Posterior cingulate gyrus (tissue), 11 donors: ENCODE measurements at regions not wholly inside any gene's neighbourhood (a gene's known extent, or its start where the extent isn't known, plus 50 kb on each side); places are given as distances from the start of the nearest gene placed in this dataset.
"Not testable (repeated sequence)": the region's sequence is repeated elsewhere in the genome, so short reads cannot be mapped to it uniquely, and the experiment has no call there.

Experiments used
- DNase-seq, 10 donors: peaks; one replicate each; pipeline versions ENCODE4 v3.0.0 to v3.0.0-alpha.2; 2020 to 2021; ENCODE audit warnings: mixed read lengths in 3 of 10
- intact Hi-C: fragments of 100-400 bp; cut with DNase I; formaldehyde crosslinking; loops from one replicate; pipeline ENCODE4 v1.15.1; 2023

DNA sequence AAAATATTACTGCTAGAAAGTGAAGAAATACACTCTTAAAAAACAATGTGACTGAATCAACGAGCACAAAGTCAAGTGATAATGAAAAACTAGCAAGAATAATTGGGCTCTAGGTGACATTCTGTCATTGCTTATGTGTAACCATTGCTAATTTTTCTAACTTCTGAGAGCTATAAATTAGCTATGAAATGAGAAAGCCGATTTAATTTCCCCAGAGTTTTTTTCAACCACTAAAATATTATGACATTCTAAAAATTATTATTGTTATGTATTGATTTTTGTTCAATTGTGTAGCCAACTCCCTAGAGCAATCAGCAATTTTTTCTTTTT lies 458.6 kb upstream of the ATXN8OS start:
- intact Hi-C loops = no loop called here
- DNase-seq = no peak

DNA sequence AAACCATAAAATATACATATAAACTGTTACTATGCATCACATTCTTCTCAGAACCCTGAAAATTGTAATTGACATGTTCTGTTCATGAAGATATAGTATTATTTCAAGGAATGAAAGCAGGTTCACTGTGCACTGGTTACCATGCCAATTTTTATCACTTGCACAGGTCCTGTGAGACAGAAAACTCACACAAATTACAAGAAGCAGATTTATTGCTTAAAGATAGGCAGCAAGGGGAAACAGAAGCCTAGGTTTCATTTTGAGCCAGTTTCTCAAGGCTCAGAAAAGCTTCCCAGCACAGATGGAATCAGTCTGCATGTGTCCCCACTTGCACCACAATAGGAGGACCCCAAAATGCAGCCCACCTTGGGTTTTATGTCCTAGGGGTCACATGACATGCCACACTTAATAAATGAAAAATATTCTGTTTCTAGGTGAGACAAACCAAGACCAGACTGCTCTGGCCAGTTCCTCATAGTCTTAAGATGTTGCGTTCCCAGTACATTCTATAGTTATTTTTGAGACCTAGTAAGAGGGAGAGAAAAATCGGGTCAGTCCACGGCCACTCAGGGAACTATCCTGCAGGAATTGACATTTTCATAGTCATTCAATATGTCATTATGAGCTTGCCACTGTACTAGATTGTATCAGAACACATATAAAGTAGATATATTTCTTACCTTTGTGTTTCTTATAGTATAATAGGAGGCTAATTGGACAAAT lies 459.1 kb upstream of the ATXN8OS start:
- no peak for DNase-seq
- intact Hi-C loops = no loop called here

DNA sequence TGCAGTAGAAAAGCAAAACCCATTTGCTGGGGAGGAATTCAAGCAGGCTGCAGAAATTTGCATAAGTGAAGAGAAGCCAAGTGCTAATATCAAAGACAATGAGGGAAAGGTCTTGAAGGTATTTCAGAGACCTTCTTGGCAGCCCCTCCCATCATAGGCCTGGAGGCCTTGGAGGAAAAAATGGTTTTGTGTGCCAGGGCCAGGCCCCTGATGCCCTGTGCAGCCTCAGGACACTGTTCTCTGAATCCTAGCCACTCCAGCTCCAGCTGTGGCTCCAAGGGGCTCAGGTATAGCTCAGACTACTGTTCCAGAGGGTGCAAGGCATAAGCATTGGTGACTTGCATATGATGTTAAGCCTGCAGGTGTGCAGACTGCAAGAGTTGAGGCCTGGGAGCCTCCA lies 463.2 kb upstream of the ATXN8OS start:
- intact Hi-C loops = no loop called here
- DNase-seq = no peak

DNA sequence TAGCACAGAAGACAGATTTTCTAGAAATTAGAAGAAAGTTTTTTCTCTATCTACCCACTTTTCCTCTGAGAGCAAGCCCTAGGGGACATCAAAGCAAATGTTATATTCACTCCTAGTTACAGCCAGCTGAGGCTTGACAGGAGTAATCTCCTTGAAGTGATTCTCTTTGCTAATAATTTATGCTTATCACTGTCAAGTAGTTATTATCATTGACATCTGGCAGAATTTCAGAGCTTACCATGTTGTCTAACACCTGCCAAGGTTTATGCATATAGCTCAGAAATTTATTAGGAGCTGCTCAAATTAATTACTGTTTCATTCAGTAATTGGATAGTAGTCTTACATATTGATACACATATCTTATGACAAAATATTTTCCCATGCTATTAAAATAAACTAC lies 465.9 kb upstream of the ATXN8OS start:
- intact Hi-C loops = no loop called here
- DNase-seq = no peak

DNA sequence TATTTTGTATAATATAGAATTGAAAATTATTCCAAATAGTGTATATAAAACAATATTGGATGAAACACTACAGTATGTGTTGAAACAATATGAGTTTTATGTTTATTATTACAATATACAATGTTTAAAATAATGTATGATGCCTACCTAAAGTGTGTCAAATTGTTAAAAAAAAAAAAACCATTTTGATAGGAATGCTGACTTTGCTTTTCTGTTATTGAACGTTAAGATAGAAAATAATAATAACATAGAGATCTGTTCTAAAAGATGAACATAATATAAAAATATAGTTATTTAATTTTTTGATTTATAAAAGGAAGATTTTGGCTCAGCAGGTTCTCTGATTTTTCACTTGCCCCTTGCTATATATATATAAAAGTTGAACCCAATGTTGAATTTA lies 474.6 kb upstream of the ATXN8OS start:
- intact Hi-C loops = no loop called here

DNA sequence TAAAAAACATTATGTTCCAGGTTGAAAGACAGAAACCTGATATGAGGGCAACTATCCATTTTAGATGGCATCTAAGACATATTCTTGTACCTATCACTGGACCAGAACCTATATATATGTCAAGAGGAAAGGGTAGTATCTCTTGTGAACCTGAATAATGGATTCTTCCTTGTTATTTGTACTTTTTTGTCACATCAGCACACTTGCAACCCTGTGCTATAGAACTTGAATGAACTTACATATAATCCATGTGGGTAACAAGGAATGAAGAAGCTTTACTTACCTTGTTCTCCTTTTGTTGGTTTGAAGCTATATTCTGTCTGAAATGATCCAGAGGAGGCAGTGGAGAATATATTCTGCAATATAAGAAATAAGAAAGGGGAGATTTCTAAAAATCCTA lies 483.7 kb upstream of the ATXN8OS start:
- intact Hi-C loops = no loop called here
- no peak for DNase-seq

More for the DNA sequence above, 474.6 kb upstream of the ATXN8OS start:
- no peak for DNase-seq

DNA sequence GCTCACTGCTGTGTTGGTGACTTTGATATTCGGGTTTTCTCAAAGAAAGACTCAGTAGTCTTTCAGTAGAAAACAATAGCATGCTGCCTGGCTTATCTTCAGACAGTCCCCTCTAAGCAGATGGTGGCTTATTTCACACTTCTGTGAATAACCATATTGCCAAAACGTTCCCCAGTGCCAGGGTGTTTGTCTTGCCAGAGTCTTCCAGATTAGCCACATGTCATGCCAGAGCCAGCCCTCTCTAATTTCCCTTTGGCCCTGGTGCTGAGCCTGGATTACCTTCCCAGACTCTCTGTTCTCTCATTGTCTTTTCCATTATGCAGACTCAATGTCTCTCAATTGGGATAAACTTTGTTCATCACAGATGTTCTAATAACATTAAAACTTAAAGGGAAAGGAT lies 488.0 kb upstream of the ATXN8OS start:
- DNase-seq = no peak

DNA sequence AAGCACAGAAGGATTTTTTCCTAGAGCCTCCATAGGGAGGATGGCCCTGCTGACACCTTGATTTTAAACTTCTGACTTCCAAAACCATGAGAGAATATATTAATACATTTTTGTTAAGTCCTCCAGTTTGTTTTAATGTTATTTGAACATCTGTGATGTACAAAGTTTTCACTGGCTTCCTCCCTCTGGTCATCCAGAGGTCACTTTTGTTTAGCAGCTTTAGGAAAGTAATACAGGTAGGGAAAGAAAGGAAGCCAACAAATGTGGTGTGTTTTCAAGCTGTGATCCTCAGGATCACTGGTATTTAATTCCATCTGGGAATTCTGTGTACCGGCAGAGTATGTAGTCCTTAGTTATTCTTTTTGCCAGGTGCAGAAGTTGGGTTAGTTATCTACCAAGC lies 488.8 kb upstream of the ATXN8OS start:
- no peak for DNase-seq
- intact Hi-C loops = no loop called here

More for the DNA sequence above, 488.0 kb upstream of the ATXN8OS start:
- intact Hi-C loops = no loop called here

DNA sequence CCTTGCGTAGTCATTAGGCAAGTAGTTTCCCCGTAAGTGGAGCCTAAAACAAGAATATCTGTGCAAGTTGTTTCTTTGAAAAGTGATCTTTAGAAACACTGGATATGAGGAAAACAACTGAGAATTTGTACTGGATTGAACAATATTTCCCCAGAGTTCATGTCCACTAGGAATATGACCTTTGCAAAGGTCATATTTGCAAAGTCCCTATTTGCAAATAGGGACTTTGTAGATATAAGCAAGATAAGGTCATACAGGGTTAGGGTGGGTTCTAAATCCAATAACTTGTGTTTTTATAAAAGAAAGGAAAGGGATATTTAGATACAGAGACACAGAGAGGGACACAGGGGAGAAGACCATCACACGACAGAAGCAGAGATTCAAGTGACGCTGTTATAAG lies 489.2 kb upstream of the ATXN8OS start:
- no peak for DNase-seq
- intact Hi-C loops = no loop called here

DNA sequence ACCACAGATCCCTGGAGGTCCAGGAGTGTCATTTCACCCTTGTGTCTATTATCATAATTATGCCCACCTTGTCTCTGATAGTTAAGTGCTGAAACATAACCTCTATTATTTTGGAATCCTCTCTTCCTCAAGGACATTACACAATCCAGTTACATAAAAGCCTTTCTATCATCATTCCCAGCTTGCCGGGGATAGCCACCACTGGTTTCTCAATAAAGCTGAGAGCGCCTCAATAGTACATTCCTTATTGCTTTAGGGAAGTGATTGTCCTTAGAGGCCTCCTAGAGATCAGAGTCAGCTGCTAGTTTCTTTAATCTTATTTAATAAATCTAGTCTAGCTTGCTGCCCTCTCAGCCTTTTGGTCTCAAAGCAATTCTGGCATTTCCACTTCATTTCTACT lies 490.0 kb upstream of the ATXN8OS start:
- DNase-seq = no peak
- intact Hi-C loops = no loop called here

DNA sequence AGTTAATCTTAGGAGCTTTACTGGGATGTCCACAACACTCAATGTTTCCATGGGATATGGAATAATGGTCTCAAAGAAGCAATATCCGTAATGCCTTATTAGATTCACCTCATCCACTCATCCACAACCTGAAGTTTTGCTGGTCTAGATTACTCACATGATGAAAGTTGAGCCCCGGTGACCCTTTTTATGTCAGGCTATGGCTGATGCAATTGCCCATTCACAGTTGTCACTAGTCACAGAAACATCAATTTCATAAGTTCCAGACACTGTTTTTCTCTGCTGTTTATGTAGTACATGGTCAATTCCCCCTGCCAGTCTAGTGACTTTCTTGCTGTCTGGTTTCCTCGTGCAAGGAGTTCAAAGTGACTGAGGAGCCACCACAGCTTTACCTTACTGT lies 491.2 kb upstream of the ATXN8OS start:
- intact Hi-C loops = no loop called here
- no peak for DNase-seq

DNA sequence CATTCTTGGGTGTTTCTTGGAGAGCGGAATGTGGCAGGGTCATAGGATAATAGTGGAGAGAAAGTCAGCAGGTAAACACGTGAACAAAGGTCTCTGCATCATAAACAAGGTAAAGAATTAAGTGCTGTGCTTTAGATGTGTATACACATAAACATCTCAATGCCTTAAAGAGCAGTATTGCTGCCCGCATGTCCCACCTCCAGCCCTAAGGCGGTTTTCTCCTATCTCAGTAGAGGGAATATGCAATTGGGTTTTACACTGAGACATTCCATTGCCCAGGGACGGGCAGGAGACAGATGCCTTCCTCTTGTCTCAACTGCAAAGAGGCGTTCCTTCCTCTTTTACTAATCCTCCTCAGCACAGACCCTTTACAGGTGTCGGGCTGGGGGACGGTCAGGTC lies 492.6 kb upstream of the ATXN8OS start:
- intact Hi-C loops, DNase-seq: not testable (repeated sequence)

DNA sequence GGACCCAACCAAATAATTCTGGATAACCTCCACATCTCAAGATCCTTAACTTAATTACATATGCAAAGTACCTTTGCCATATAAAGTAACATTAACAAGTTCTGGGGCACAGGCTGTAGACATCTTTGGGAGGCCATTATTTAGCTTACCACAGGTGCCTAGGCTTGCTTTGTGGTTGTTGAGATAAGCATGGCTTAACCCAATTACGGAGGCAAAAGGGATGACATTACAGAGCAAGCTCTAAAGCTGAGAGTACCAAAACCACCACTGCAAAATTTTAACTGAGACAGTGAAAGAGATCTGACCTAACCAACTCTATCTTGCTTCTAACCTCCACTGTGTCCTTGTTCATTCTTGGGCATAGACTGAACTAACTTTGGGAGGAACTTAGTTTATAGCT lies 502.9 kb upstream of the ATXN8OS start:
- intact Hi-C loops = no loop called here
- DNase-seq = no peak

DNA sequence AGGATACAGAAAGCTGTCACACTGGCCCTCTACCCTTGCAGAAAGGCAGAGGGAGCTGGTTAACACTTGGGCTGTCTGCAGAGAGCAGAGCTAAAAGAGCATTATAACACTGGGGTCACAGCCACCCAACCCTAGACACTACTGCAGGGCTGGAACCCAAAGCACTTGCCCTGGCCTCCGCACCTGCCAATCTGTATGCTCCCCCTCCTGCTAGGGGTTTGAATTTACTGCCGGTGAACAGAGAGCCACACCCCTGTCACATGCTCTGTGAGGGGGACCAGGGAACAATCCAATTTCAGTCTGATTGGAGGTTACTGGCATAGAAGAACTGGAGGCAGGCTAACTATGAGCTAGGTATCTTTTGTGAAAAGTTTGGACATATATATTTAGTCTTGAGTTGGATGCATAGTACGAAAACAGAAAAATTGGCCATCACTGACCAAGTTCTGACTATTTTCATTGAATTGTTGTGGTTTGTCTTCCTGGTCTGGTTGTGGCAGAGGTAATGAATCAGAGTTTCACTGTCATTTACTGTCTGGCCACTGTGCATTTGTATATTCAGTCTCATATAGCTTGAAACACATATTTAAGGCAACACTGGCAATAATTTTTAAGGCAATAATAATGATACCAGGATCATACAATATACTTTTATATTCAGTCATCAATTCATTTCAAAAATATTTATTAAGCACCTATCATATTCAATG lies 504.3 kb upstream of the ATXN8OS start:
- no peak for DNase-seq
- intact Hi-C loops = no loop called here

DNA sequence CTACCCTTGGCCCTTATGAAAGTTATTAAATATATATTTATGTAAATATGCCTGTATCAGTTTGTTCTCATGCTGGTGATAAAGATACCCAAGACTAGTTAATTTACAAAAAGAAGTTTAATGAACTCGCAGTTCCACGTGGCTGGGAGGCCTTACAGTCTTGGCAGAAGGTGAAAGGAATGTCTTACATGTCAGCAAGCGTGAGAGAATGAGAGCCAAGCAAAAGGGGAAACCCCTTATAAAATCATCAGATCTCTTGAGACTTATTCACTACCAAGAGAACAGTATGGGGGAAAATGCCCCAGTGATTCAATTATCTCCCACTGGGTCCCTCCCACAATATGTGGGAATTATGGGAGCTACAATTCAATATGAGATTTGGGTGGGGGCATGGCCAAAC lies 506.0 kb upstream of the ATXN8OS start:
- DNase-seq = no peak
- intact Hi-C loops = no loop called here

DNA sequence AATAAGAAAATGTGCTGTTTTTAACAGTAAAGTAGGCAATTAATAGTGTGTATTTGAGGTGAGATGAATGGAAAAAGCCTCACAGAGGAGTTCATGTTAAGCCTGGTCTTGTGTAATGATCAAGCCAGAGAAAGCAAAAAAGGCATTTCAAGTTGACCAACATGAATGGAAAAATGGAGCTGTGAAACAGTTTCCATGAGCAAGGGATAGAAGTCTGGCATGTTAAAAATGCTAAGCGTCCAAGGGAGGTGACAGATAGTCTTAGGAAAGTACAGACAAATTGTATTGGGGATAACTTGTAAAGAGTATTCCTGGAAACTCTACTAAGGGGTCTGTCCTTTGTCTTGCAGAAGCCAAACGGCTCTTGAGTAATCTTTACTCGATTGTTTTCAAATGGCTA lies 506.8 kb upstream of the ATXN8OS start:
- intact Hi-C loops = no loop called here
- no peak for DNase-seq

DNA sequence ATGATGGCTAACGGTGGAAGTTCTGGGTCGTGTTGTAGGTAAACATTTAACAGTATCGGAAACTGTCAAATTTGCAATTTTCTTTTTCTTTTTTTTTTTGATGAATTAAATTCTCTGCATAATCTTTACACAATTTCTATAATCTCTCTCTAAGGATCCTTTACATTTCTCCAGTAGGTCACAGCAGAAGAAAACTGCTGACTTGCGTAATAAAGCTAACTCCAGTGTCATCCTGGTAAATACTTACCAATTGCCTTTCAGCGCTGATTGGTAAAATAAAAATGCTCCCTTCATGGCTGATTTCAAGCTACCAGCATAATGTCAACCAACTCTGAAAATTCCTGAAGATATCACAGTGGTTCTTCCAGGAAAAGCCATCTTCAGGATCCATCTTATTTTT lies 510.5 kb upstream of the ATXN8OS start:
- DNase-seq = no peak
- intact Hi-C loops = no loop called here

DNA sequence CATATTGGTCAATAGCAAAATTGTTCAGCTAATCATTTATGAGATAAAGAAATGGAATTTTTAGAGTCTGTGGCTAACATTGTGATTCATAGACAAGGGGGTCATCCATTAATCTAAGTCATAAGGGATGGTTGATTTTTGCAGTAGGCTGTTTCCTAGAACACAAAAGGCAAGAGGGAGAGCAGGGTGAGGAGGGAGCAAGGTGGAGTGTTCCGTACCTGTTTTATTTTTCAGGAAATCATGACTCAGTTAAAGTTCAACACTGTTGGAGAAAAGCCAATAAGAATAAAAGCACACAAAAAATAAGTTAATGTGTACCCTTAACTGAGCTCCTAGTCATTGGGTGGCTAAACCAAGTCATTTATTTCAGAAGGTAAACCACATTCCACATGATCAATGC lies 512.4 kb upstream of the ATXN8OS start:
- intact Hi-C loops = no loop called here
- DNase-seq = no peak

DNA sequence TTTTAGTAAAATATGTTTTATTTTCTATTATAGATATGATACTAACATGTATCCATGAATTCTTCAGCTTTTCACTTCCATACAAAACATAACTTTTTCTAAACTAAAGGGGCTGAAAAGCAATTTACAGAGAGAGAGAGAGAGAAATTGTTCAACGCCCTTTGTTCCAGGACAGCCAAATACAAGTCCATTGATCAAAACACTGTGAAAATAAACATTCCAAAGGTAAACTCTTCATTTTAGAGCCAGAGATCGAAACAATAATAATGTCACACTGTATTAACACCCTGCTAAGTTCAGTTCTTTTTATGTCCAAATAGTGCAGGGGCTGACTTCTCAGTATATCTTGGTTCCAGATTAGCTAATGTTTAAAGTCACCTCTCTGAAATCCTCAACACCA lies 516.2 kb upstream of the ATXN8OS start:
- intact Hi-C loops = no loop called here
- DNase-seq = no peak

DNA sequence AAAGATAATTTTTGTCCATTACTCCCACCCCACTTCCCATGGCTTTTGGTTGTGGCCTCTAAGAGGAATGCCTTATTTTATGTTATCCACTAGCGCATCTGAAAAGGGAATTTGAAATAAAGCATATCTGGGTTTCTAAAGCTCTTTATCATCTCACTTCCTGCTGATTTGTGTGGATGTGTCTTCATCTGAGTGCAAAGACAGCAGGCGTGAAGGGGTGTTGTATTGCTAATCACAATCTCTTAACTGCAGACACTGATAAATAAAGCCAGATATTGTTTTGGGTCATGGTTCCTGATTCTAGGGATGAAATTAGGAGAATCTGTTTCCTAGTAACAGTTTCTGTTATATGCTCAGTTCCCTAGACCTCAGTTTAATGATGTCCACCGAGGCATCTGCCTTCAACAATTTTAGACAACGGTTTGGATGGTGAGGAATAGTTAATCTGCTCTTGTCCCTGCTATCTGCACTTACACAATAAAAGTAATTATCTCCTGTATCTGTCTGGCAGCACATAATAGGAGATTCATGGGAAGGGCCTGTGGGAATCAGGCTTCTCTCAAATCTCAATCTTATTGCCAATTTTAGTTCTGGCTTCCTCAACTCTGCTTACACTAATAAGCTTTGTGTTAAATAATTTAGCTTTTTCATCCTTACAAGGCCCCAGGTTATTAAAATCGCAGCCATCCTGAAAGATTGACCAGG lies 517.9 kb upstream of the ATXN8OS start:
- intact Hi-C loops = no loop called here
- no peak for DNase-seq

DNA sequence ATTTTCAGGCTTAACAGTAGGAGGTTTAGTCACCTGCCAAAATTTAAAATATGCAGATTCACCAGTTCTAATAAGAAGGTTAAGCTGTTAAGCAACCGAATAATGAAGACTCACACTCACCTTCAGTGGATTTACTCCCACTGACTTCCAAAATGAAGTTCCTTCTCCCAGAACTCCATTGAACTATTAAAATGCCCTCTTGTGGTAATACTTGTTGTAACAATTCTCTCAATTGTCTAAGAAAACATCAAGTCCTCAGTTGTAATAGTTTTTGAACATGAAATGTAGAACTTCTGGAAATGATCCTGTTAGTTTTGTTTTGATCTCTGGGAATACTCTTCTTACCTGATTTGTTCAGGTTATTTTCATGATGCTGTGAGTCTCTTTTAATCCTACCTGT lies 522.0 kb upstream of the ATXN8OS start:
- intact Hi-C loops = no loop called here
- DNase-seq = no peak

DNA sequence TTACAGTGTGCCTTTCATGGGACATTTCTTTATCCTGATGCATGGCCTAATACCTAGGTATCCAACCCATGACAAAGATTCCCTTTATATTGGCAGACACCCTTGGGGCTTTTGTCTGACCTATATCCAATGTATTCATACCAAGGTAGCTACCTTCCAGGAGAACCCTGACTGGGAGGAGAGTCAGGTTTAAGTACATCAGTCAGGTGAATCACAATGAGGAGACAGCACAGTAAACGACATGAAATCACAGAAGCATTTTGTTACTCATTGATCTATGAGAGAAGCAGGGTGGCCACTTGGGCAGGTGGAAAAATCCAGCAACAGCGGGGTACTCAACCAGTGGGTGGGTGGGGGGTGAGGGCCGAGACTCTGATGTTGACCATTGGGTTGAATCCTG lies 527.4 kb upstream of the ATXN8OS start:
- intact Hi-C loops = no loop called here

More for the DNA sequence above, 527.4 kb upstream of the ATXN8OS start:
- DNase-seq = no peak
